OCI-M1 (cell line): ENCODE measurements at regions not wholly inside any gene's neighbourhood (a gene's known extent, or its start where the extent isn't known, plus 50 kb on each side); places are given as distances from the start of the nearest gene placed in this dataset.
"Not testable (repeated sequence)": the region's sequence is repeated elsewhere in the genome, so short reads cannot be mapped to it uniquely, and the experiment has no call there.

Source experiments
- DNase-seq: peaks from one replicate; lab custom pipeline; 2025; lab: John Stamatoyannopoulos, UW

DNA sequence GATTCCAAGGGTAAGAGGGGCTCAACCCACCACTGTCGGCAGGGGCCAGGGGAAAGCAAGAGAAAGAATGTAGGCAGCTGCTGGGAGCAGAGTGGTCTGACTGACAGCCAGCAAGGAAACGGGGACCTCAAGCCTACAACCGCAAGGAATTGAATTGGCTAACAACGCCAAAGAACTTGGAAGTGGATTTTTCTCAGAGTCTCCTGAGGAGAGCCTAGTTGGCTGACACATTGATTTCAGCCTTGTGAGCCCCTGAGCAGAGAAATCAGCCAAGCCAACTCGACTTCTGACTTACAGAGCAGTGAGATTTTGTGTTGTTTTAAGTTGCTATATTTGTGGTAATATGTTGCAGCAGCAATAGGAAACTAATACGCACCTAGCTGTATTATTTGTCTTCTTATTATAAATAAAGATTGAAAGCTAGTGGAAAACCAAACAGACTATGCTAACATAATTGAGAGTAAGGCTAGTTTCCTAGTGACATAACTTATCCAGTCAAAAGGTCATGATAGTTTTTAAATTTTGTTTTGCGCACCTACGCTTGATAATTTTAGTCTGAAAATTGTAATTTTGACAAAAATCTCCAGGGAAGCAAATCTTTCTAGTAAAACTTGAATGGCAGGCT, 145.8 kb upstream of the HCCS start:
- DNase-seq = no peak

DNA sequence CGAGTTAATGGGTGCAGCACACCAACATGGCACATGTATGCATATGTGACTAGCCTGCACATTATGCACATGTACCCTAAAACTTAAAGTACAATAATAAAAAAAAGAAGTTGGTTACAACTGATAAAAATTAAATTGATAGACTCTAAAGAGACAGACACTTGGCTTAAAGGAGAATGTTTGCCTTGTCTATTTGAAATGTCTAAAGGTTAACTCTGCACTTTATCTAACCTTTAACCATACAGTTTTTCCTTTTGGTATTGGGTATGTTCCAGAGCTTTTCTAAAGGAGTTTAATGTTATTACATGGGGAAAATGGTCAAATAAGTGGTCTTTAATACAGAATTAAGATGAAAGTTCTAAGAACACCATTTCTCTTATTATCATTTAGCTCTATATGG, 145.1 kb upstream of the HCCS start:
- no peak for DNase-seq

DNA sequence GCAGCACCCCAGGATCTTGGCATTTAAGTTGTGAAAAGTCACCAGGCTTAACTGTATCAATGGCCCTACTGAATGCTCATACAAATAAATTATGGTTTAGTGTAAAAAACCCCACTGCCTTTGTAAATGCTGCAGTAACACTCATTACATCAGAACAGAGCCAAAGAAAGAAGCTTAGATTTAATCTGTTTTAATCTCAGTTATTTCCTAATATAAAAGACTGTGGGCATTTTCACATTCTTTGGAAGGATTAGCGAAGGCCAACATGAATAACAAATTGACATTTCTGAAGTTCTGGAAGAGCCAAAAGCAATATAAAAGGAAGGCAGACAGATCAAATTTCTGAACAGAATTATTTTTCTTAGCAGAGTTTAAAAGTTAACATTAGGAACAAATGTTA, 140.0 kb upstream of the HCCS start:
- no peak for DNase-seq

GRCh38 chrX:10971759-10972158, 139.4 kb upstream of the HCCS start:
- no peak for DNase-seq

DNA sequence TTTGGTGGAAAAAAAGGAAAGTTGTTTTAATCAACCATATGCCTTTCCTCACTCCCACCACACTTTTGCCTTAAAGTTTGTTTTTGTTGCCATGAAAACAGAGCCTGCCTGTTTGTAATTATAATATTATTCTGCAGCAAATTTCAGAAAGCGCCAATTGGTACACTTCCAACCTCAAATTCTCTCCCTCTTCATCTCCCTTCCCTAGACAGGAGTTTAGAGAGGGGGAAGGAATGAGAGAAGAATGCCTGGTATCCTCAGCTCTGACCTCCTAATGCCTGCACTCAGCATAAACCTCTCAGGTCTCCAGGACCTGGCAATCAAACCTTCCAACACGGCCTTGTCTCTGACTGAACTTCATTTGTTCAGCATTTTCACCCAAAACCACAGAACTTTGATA, 138.4 kb upstream of the HCCS start:
- no peak for DNase-seq

GRCh38 chrX:10974920-10975319, 136.2 kb upstream of the HCCS start:
- DNase-seq = no peak

DNA sequence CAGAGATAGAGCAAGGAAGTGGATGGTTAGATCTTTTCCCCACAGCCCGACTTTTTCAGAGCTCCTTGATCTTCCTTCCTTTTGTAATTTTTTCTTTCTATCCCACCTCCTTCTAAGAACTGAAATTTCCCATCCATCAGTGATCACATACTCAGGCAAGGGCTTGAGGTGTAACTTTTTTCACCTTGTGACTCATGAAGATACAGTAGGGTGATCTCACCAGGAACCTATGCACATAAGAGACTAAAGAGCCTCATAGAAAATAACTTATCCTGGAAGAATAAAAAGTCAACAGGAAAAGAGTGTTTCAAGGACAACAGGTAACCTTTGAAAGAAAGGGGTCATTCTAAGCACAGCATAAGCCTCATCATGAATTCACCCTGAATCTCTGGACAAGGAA, 131.2 kb upstream of the HCCS start:
- DNase-seq = no peak

GRCh38 chrX:10981506-10981905, 129.6 kb upstream of the HCCS start:
- DNase-seq = no peak

GRCh38 chrX:10983526-10983925, 127.6 kb upstream of the HCCS start:
- no peak for DNase-seq

DNA sequence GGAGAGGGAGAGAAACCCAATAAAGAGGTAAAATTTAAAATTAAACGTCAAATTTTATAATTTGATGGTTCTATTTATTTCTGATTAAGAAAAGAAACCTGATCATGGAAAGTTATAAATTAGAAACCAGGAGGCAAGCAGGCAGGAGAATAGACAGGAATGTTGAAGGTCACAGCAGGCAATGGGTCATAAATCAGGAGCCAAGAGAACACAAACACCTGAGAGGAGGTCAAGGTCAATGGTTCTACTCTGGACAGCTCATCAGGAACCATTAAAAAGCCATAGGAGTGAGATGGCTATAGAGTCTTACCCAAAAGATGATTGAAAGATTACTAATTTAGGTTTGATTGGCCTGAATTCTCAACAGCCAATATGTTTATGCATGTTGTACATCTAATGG, 126.9 kb upstream of the HCCS start:
- no peak for DNase-seq

DNA sequence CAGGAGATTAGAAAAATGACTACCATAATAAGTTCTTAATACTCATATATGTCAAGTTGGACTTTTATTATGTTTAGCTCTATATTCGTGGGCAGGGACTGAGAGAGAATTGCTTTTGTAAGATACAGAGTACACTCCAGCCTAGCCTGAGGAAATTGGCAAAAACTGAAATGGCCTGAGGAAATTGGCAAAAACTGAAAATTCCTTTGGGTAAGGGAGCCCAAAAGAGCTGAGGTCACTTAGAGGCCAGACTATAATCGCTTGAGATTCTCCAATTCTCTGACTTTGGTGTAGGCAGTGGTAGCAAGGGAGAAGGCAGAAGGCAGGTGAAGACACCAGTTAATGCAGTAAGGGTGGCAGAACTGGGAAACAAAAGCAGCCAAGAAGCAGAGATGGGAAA, 124.5 kb upstream of the HCCS start:
- DNase-seq = no peak

- no peak for DNase-seq
Measured at GRCh38 chrX:10988653-10989052, 122.5 kb upstream of the HCCS start.

DNA sequence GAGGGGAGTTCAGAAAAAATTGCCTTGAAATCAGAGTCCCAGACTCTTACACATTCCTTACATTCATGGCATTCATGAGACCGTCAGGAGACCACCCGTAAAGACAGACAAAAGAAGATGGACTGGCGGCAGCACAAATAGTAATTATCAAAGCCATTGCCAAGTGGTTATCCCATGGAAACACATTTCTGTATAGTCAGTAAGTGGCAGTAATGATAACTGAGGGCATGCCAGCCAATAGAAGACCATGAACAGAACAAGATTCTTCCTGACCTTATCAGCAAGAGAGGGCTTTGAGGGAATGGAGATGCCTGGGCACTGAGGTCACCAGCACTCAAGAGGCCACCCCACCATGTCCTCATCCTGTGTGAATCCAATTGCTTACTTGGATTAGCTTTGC, 121.7 kb upstream of the HCCS start:
- no peak for DNase-seq

DNA sequence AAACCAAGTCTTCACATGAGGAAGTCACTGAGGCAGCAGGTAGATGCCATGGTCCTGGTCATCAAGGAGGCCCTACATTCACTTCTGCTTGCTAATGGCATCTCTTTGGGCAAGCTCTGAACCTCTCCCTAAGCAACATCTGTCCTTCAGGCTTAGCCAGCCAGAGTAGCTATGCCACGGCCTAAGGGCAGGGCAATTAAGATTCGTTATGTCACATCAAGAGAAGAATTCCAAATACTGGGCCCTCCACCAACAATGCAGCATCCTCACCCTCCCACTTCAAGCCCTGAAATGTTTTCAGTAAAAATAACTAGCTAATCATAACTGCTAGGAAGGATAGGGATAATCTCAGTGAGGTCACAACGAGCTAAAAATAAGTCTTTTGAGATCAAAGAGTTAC, 120.7 kb upstream of the HCCS start:
- DNase-seq = no peak

DNA sequence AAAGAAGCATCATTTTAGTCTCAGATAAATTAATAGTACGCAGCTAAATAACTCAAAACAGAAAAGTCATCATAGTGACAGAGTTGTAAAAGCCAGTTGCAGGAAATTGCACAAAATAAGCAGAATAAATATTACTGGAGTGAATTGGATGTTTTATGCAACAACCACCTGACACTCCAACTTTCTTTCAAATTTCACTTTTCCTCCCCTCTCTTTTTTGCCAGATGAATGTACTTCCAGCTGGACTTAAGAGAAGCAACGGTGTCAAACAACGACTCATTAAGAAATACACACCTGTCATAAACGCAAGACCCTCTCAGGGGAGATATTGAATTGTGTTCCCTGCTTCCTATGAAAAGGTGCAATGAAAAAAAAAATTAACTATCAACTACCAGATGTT, 120.2 kb upstream of the HCCS start:
- DNase-seq = no peak

- DNase-seq = no peak
Measured at GRCh38 chrX:10992110-10992509, 119.0 kb upstream of the HCCS start.

- not testable (repeated sequence) for DNase-seq
Measured at GRCh38 chrX:11007076-11007475, 104.1 kb upstream of the HCCS start.

GRCh38 chrX:11010476-11010875, 100.7 kb upstream of the HCCS start:
- DNase-seq = no peak

- DNase-seq = no peak
Measured at GRCh38 chrX:11016728-11017127, 94.4 kb upstream of the HCCS start.

- DNase-seq = not testable (repeated sequence)
Measured at GRCh38 chrX:11022588-11022987, 88.5 kb upstream of the HCCS start.

DNA sequence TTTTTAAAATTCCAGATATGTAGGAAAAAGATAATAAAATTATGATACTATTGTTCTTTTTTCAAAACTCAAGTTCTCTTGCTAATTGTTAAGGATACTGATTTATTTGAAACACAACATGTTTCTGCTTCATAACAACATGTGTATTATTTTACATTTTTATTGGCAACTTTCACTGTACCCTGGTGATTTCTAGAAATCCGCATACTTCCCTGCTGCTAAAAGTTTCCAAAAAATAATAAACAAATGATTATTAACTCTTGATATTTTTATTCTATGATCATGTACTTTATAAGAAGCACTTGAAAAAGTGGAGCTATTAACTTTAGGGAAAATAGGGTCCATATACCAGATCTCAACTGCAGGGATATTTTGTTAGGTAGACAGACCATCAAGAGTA, 71.2 kb upstream of the HCCS start:
- no peak for DNase-seq

DNA sequence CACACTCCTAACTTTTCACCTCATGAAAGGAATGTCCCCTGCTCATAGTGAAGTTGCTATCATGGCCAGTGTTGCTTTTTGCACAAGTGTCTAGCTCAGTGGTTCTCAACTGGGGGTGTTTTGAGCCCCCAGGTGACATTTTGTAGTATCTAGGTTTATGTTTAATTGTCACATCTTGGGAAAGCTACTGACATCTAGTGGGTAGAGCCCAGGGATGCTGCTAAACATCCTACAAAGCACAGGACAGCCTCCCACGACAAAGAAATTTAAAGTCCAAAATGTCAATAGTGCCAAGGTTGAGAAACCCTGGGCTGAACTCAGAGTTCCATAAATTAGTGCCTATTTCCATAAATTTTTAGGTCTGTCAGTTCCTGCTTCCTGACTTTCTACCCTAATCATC, 70.7 kb upstream of the HCCS start:
- DNase-seq = no peak

- DNase-seq = no peak
Measured at GRCh38 chrX:11040996-11041395, 70.1 kb upstream of the HCCS start.

- no peak for DNase-seq
Measured at GRCh38 chrX:11050013-11050412, 61.1 kb upstream of the HCCS start.

- no peak for DNase-seq
Measured at GRCh38 chrX:11053351-11053750, 57.8 kb upstream of the HCCS start.
